Epidermal melanocyte (primary cell): ENCODE measurements at regions not wholly inside any gene's neighbourhood (a gene's known extent, or its start where the extent isn't known, plus 50 kb on each side); places are given as distances from the start of the nearest gene placed in this dataset.

Source experiments
- DNase-seq: peaks from one replicate; pipeline ENCODE4 v3.0.0; 2011; ENCODE audit warnings: low spot score; ENCODE audit not compliant: insufficient read length

DNA sequence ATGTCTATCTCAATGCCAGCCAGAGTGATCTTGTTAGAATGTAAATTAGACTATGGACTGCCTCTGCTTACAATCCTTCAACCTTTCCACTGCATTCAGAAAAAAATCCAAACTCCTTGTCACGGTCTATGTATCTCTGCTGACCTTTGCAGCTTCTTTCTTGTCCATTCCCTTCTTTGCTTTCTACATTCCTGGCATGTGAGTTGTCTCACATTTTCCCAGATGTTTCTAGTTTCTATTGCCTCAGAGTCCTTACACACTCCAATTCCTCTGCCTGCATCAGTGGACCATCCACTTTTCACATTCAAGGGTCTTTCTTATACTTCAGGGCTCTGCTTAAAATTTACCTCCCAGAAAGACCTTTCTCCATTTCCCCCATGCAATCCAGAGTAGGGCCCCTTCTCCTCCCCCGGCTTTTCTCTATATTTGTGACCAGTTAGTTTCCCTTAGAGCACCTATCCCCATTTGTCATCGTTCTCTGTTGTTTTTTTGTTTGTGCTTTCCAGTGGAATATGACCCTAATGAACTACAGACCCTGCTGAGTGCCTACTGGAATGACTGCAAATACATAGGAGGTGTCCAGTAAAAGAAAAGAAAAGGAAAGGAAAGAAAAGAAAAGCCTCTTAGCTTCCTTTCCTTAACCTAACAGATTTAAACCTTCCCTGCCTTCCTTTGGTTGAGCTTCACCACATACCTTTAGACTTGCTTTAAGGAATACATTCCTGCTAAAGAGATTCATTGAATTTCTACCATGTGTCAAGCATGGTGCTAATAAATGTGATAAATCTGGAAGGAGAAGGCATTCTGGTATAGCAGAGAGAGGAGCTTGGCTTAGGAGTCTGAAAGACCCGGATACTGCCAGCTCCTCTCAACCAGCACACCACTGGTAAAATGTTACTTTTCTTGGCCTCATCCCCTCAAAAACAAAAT is 102.0 kb downstream of the DIRAS3 start:
- peak; percentile 35 for DNase-seq

DNA sequence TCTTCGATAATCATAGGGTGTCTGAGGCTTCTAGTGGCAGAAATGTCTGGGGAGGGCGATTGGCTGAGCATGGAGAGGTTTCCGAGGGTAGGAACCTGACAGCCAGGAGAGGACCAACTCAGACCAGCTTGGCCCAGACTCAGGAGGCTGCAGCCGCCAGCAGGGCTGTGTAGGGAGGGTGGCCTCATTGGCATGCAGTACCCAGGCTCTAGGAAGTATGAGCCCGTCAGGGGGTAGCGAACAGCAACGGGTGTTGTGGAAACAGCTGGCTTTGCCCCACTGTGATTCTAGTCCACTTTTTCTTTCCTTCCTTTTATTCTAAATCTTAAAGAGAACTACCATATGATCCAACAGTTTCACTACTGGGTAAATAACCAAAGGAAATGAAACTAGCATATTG is 103.3 kb downstream of the DIRAS3 start:
- no peak for DNase-seq

DNA sequence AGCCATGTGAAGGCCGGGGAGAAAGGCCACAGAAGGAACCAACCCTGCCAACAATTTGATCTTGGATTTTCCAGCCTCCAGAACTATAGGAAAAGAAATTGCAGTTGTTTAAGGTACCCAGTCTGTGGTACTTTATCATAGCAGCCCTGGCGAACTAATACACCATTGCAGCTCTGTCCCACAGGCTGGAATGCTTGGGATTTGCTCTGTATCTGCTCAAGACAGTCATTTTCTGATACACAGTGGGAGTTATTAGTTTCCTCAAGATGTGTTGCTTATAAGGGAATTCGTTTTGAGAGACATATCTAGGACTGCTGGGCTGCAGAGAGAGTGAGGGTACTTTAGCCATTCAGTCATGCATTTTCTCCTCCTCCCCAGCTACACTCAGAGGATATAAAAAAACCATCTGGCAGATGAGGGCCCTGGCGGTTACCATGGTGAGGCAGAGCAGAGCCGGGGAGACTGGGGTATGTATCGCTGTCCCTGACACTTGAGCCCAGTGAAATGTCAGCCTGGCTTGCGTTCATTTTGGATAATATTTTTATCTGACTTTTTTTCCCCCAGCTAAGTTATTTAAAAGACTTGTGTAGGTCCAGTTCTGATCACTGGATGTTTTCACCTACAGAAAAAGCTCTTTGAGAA is 104.6 kb downstream of the DIRAS3 start:
- no peak for DNase-seq

DNA sequence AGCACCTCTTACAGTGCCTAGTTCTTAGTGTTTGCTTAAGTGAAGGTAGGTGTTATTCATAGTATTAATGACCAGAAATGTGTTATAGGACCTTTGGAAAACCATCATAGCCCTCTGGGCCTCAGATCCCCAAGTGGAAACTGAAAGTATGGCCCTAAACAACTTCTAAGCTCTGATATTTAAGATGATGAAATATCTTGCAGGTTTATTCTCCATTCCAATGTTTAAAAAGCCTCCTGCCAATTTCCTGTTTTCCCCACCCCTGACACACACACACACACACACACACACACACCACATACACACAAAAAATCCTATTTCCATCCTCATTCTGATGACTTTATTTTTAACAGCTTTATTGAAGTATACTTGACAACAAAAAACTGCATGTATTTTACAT is 108.2 kb downstream of the DIRAS3 start:
- DNase-seq = no peak

DNA sequence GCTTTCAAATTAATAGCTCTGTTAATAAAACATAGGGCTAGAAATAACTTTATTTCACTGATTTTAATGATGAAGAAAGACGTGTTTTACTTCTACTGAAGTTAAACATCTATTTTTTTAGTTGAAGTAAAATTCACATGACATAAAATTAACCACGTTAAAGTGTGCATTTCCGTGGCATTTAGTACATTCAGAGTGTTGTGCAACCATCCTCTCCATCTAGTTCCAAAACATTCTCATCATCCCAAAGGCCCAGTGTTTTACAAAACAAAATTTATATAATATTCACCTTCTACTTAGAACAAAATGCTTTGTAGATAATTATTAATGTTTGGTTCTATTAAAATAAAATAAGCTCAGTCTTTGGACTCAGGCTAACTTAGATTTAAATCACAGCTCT is 108.5 kb upstream of the GNG12 start:
- no peak for DNase-seq

DNA sequence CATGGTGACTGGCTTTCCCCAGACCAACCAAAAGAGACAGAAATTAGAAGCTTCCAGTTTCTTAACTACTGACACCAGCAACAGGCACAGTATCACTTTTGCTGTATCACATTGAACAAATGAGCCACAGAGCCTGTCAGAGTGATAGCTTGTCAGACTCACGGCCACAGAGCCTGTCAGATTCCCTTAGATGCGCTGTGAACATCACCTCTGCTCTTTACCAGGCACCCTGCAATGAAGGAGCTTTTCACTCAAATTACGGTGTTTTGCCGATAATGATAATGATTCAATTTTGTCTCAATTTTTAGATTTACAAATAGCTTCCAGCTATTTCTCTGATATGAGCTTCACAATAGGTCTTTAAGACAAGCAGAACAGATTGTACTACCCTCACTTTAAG is 107.9 kb upstream of the GNG12 start:
- no peak for DNase-seq

DNA sequence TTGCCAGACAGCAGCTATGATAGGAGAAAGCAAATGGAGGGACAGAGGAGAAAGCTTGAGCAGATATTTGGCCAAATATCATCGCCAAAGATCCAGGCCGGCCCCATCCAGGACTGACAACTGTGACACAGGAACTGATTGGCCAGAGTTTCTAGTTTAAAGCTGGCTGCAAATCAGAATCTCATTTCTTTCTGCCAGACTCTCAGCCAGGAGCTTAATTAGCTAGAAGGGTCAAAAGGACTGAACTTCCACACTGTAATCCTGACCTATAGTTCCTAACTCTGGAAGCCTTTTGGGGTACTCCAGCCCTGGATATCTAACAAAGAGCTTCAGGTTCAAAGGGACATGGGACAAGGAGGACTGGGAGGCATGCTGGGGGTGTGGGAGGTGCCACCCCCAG is 106.7 kb upstream of the GNG12 start:
- DNase-seq = no peak

DNA sequence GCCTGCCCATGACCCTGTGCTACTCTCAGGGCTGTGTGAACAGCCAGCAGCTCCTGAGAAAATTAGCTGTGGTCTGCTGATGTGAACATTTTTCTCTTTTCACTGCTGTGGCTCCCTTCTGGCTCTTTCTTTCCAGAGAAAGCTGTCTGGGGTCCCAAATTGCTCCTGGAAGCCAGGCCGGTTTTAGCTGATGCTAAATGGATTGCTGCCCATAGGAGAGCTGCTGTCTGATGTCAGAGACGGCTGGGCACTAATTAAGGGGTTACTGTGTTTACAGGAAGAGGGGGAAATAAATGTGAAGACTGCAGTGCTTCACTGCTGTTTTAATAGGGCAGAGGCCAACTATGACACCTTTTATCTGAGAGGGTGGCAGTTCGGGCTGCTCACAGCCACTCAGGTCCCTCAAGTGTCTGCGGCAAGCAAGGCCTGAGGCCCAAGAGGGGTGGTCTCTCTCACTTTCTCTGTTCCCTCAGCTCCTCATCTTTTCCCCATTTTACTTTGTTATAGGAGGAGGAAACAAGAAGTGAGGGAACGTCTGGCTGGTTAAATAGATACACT is 106.0 kb upstream of the GNG12 start:
- DNase-seq = no peak

DNA sequence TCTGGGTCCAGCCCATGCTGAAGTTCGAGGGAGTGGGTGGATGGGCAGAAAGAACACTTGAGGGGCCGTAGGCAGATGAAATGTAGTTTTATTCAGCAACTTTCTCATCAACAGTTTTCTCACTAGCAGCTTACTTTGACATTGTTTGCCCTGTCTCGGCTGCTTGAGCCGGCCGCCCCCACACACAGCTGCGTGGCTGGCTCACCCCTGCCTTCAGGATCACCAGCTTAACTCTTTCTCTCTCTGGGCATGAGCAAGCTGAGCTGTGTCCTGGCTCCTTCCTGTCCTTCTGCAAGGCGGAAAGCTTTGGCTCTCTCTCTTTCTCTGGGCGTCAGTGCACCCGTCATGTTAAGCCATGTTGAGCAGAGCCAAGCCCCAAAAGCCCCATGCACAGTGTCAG is 104.4 kb upstream of the GNG12 start:
- DNase-seq = no peak

DNA sequence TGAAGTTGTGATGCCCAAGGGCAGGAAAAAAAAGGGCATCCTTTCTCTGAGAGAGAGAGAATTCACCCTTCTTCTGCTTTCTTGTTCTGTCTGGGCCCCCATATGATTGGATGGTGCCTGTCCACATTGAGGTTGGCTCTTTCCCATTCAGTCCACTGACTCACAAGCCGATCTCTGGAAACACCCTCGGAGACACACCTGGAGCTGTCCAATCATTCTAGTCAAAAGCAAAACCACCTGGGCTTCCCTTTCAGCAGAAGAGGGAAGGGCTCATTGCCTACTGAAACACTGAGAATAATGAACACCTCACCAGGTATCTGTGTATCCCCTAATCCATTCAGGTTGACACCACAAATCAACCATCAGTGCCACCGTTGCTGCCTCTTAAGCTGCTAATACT is 103.7 kb upstream of the GNG12 start:
- no peak for DNase-seq

DNA sequence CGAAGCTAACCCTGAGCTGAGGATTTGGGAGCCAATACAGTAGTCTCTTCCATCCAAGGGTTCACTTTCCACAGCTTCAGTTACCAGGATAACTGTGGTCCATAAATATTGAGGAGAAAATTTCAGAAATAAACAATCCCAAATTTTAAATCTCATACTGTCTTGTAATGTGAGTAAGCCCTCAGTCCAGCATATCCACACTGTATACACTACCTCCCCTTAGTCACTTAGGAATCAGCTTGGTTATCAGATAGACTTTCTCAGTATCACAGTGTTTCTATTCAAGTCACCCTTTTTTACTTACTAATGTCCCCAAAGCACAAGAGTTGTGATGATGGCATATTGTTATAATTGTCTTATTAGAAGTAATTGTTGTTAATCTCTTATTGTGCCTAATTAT is 102.3 kb upstream of the GNG12 start:
- DNase-seq = no peak

DNA sequence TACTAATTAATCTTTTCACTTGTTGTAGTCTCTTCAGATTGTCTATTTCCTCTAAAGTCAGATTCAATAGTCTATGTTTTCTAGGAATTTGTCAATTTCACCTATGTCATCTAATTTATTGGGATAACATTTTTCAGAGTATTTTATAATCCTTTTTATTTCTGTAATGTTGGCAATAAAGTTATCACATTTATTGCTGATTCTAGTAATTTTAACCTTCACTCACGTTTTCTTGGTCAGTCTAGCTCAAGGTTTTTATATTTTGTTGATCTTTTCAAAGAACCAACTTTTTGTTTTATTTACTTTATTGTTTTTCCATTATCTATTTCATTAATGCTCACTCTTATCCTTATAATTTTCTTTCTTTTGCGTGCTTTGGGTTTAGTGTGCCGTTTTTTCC is 97.9 kb upstream of the GNG12 start:
- no peak for DNase-seq

DNA sequence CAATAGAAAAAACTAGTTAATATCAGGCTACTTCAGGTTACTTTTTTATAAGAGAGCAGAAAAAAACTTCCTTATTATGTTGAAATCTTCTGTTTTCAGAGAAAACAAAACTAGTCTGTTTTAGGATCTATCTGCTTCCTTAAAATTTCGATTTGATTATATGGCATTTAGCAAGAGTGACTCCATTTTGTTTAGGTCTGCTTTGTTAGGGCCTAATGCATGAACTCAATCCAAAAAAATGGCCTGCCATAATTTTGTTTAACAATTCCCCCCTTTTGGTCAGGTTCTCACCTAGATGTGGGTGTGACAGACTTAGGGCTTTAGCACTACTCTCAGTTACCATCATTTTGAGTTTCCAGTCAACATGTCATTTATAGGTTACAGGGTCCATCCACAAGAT is 89.8 kb upstream of the GNG12 start:
- DNase-seq = no peak

DNA sequence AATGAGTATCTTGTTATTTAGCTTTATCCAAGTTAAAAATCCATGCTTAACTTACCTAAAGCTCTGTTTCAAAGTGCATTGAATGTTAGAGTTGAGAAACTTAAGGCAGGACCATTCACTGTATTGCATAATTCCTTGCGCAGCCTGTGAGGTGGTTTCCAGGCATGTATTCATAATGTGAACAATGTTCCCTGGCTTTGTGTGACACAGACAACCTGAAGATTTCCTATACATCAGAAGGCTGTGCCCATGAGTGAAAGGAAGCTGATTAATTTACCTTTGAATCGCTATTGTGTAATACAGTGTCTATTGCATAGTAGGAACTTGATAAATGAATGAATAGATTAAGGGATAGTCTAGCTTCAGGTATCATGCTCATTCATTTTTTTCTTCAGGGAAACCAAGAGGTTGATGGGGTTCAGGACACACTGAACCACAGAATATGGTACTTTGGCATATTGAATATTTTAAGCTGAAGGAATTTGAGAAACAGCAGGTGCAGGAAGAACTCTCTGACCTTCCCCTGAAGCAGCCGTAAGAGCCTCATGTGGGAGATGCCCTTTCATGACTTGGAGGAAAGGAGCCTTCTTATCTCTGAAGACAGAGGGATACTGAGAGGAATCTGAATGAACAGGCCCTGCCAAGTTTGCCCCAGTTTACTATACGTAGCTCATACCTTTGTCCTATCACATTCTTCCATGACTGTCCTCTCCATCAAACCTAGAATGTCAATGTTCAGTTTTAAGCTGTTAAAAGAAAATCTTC is 88.6 kb upstream of the GNG12 start:
- no peak for DNase-seq

DNA sequence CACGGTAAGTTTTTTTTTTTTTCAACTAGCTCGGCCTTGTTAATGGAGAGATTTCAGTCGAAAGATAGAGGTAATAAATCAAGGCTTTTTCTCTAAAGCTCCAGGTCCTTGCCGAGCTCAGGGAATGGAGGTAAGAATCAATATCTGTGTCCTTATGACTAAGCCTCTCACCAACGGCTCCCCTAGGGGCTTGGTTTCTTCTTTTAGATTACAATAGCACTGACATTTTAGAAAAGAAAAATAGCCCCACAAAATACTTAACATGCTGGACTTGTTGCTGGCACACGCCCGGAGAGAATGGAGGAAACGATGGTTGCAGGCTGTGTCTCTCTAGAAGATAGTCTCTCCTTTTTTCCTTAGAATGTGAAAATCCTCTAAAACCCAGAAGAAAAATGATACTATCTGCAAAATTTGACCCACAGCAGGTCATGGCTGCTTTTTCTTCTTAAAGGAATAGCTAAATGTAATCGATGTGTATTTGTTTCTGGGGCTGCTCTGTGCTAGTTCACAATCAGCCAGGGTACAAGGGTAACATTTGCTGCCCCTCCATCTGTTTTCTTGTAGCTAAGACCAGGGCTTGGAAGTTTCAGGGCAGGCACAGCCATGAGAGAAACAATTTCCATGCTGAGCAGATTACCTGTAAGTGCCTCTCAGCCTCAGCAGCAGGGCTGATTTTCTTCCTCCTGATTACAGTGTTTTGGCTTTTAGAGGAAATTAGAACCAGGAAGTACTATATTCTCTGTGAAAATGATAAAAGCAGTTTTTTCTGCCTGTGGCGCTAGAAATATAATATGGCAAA is 86.2 kb upstream of the GNG12 start:
- no peak for DNase-seq

DNA sequence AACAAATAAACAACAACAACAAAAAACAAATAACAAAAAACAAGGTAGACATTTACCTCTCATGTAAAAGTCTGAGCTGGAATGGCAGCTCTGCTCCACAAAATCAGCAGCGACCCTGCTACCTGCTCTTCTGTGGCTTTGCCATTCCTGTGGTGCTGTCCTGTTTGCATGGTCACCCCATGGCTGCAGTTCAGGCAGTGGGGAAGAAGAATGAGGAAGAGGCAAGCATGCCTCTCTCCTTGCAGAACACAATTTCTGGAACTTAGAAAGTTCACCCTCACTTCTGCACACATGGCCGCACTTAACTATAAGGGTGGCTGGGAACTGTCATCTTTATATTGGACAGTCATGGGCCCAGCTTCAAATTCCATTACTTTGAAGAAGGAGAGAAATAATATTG is 84.8 kb upstream of the GNG12 start:
- no peak for DNase-seq

DNA sequence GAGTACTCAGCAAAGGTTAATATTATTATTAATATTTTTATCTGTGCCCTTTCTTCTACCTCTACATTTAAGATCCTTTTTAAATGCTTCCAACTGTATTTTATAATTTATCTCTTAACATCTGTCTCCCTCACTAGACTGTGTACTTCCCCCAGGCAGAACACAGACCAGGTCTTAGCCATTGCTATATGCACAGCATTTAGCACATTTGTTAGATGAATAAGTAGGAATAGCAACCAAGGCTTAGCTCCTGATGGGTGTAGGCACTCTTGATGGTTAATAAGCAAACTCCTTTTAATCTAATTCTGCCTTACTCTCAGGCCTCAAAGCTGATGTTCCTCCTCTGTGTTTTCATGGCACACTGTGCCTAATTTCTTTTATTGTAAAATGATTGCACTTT is 83.7 kb upstream of the GNG12 start:
- DNase-seq = no peak

DNA sequence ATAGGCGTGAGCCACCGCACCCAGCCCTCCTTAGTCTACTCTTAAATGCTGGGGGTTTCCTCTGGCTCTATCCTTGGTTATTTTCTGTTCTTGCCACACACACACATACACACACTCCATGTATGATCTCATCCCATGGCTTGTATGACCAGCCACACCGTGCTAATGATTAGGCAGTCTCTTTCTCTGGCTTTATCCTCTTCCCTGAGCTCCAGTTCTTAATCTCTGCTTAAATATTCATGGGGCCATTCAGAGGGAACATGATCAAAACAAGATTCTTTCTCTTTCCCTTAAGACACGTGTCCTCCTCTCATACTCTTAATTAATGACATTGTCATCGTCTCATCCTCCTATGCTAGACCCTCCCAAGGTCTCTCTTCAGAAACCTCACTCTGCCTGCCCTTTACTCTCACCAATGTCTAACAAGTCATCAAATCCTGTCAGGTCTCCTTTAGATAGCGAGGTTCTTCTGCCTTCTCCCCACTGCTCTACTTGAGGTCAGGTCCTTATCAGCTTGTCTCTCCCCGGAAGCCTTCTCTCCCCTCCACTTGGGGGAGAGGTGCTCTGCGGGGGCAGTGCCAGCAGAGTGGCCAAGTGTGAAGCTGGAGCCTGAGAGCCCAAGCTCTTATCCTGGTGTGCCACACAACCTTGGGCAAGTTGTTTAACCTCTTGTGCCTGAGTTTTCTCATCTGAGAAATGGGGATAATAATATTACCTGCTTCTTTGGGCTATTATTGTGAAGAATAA is 83.0 kb upstream of the GNG12 start:
- DNase-seq = no peak

DNA sequence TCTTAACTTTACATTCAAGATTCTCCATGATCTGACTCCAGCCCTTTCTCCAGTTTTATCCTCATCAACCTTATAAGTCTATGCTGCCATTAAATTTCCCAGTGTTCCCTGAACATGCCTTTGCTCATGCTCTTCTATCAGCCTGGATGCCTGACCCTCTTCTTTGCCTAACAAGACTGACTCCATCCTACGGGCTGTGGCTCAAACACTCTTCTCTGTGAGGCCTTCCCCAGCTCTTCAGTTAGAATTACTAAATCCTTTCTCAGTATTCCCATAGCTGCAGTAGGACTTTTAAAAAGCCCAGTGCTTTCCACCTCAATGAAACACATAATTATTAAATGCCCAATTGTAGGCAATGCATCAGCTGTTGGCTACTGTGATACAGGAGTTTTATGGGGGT is 76.5 kb upstream of the GNG12 start:
- no peak for DNase-seq

DNA sequence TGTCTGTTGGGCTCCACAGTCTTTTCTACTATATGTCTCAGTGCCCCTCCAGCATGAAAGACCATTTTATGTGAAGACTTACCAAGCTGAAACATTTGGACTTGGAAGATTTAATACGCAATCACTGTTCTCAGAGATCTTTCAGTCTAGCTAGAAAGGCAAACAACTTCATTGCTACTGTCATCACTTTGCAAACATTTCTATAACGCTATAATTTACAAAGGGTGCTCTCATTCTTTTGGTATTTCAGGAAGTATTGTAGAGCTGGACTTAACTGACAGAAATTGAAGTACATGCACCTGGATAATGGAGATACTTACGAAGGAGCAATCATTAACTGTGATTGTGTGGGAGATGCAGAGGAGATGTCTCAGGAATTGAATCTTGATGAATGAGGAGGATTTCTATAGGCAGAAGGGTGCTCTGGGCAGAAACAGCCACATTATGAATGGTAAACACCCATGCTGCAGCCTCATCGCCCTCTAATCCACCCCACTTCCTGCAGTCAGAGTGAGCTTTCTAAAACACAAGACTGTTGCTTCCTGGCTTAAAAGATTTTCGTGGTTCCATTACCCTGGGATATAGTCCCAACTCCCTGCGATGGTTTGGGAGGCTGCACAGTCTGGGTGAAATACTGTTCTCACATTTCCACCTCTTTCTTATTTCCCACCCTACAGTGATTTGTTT is 75.1 kb upstream of the GNG12 start:
- no peak for DNase-seq
